Mesothelial cell of epicardium (in vitro differentiated cells): ENCODE measurements at regions not wholly inside any gene's neighbourhood (a gene's known extent, or its start where the extent isn't known, plus 50 kb on each side); places are given as distances from the start of the nearest gene placed in this dataset.

Experiments
- DNase-seq, 2 experiments: peaks; one replicate each; pipeline ENCODE4 v3.0.0; 2021; ENCODE audit warnings: low spot score in 2 of 2; ENCODE audit not compliant: unreplicated experiment in 2 of 2
- H3K27ac Mint-ChIP-seq: 2 replicates; pipeline ENCODE4 v1.8.0; 2021; ENCODE audit warnings: mixed read lengths
- H3K27me3 Mint-ChIP-seq: 2 replicates; pipeline ENCODE4 v1.8.0; 2021; ENCODE audit warnings: low read depth, mixed read lengths
- H3K36me3 Mint-ChIP-seq: 2 replicates; pipeline ENCODE4 v1.8.0; 2021; ENCODE audit warnings: mixed read lengths
- H3K4me1 Mint-ChIP-seq: 2 replicates; pipeline ENCODE4 v1.8.0; 2021; ENCODE audit warnings: mixed read lengths
- H3K4me3 Mint-ChIP-seq: 2 replicates; pipeline ENCODE4 v1.8.0; 2021; ENCODE audit warnings: mild to moderate bottlenecking, moderate library complexity, mixed read lengths
- H3K9me3 Mint-ChIP-seq: 2 replicates; pipeline ENCODE4 v1.8.0; 2021; ENCODE audit warnings: mixed read lengths
- TF ChIP-seq, protein P1 (sequence below): fragments of 200-600 bp; sonication (generic); IDR thresholded peaks from one replicate; pipeline ENCODE4 v1.5.0; 2021; ENCODE audit warnings: antibody characterized with exemption; ENCODE audit not compliant: unreplicated experiment

DNA sequence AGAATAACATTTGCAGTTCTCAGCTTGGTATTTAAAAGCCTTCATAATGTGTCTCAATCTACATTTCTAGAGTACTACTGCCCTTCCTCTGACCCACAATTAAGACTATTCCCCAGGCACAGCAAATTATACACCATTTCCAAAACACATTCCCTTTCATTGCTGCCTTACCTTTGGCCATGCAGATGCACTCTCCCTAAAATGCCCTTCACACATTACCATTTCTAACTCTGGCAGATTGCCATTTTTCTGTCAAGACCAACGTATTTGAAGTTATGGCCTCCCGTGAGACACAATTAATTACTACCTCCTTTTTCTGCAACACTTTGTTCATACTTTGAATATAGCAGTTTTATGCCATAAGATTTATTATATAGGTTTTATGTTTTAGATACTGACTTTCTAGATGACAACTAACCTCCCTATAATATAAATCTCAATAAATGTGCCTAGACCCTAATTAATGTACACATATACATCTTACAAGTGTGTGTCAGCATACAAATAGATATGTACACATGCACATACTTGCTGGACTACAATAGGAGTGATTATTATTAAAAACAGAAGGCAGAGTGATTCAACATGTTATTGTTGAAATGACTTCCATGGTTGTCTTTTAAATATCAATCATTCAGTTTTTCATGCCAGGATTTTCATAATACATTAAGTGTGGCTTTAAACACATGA, 2902.5 kb downstream of the PCDH9 start:
- DNase-seq, result no peak
- peaks cover 3% of the 10 kb centered on the region for H3K36me3 Mint-ChIP-seq
- peaks cover 10% of the 10 kb centered on the region for H3K4me1 Mint-ChIP-seq
- H3K4me3 Mint-ChIP-seq, result no peak overlapping the region
- peaks cover 4% of the 10 kb centered on the region for H3K9me3 Mint-ChIP-seq
- no peak overlapping the region for H3K27ac Mint-ChIP-seq
- TF ChIP-seq, protein P1, sequence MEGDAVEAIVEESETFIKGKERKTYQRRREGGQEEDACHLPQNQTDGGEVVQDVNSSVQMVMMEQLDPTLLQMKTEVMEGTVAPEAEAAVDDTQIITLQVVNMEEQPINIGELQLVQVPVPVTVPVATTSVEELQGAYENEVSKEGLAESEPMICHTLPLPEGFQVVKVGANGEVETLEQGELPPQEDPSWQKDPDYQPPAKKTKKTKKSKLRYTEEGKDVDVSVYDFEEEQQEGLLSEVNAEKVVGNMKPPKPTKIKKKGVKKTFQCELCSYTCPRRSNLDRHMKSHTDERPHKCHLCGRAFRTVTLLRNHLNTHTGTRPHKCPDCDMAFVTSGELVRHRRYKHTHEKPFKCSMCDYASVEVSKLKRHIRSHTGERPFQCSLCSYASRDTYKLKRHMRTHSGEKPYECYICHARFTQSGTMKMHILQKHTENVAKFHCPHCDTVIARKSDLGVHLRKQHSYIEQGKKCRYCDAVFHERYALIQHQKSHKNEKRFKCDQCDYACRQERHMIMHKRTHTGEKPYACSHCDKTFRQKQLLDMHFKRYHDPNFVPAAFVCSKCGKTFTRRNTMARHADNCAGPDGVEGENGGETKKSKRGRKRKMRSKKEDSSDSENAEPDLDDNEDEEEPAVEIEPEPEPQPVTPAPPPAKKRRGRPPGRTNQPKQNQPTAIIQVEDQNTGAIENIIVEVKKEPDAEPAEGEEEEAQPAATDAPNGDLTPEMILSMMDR, result no peak
- H3K27me3 Mint-ChIP-seq, result no peaks in the 10 kb centered on the region

DNA sequence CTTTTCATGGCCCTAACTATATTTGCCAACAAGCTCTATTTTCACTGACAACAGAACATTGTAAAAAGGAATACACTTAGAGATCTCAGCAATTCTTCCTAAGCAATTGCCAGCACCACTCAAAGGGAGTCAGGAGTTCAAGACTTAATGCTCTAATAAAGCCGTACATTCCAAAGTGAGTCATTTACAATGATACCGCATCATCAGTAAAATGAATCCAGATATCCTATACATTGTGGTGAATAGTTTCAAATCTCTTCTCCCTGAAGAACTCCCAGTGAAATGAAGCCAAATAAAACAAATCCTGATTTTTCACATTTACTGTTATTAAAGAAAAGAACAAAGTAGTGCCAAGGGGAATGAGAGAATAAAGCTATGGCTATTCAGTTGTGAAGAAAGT, 2898.7 kb upstream of the PCDH20 start:
- DNase-seq, result no peak
- peaks cover 7% of the 10 kb centered on the region for H3K4me1 Mint-ChIP-seq
- no peaks in the 10 kb centered on the region for H3K27me3 Mint-ChIP-seq
- no peak overlapping the region for H3K4me3 Mint-ChIP-seq
- peaks cover 26% of the 10 kb centered on the region for H3K9me3 Mint-ChIP-seq
- no peak overlapping the region for H3K27ac Mint-ChIP-seq
- peaks cover 3% of the 10 kb centered on the region for H3K36me3 Mint-ChIP-seq
- TF ChIP-seq, protein P1, result no peak

DNA sequence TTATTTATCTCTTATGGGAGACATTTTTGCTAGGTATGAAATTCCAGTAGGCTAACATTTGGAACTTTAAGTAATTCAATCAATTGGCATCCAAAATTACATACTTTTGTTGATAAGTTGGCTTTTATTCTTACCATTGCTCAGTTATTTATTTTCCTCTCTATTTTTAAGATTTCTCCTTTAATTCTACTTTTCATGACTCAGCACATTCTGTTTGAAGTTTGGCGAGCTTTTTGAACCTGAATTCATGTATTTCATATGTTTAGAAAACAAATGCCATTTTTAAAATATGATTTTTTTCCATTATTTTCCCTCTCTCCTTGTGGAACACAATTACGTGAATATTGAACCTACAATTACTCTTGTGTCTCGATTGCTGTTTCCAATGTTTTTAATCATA, 2896.3 kb upstream of the PCDH20 start:
- TF ChIP-seq, protein P1, result no peak
- Mint-ChIP-seq H3K27me3 (no peaks in the 10 kb centered on the region), H3K36me3 (peaks cover 3% of the 10 kb centered on the region), H3K27ac (no peak overlapping the region), H3K9me3 (peaks cover 20% of the 10 kb centered on the region), H3K4me1 (peaks cover 7% of the 10 kb centered on the region), H3K4me3 (no peak overlapping the region)
- no peak for DNase-seq

DNA sequence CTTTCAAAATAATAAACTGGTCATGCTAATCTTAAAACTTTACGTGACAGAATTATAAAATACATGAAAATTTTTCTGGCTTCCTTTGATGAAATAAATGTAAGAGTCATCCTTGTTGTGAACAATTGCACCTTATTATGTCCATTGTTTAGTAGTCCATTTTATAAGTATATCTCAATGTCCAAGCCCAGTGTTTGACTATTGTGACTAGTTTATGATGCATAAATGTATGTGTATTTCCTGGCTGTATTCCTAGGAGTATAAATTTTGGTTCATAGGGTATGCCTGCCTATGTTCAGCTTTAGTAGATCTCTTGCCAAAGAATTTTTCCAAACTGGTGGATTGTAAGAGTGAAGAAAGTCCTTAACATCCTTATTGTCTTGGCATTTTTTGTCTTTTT, 2895.5 kb upstream of the PCDH20 start:
- Mint-ChIP-seq H3K4me1 (peaks cover 7% of the 10 kb centered on the region), H3K4me3 (no peak overlapping the region), H3K27ac (no peak overlapping the region), H3K36me3 (peaks cover 3% of the 10 kb centered on the region), H3K27me3 (no peaks in the 10 kb centered on the region), H3K9me3 (peaks cover 12% of the 10 kb centered on the region)
- TF ChIP-seq, protein P1, result no peak
- DNase-seq, result no peak

DNA sequence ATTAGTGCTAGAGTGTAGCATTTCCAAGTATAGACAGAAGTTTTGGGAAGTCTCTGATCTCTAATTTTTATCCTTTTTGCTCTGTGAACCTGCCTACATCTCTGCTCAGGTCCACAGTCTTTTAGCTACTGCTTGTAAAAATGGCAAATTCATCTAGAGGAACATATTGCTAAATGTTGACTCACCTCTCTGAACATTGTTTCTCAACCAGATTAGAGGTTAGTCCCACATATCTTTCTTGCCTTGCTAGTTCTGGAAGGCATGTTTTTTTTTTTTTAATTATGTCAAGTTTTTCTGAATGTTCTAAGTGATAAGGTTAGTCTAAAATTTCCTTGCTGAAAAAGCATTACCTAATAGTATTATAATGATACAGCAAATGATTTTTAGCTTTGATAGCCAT, 2889.6 kb upstream of the PCDH20 start:
- no peaks in the 10 kb centered on the region for H3K9me3 Mint-ChIP-seq
- no peaks in the 10 kb centered on the region for H3K27me3 Mint-ChIP-seq
- no peaks in the 10 kb centered on the region for H3K36me3 Mint-ChIP-seq
- no peak overlapping the region for H3K27ac Mint-ChIP-seq
- no peaks in the 10 kb centered on the region for H3K4me1 Mint-ChIP-seq
- DNase-seq, result no peak
- no peak overlapping the region for H3K4me3 Mint-ChIP-seq
- TF ChIP-seq, protein P1, result no peak
